ENCODE measurements at regions not wholly inside any gene's neighbourhood (a gene's known extent, or its start where the extent isn't known, plus 50 kb on each side); places are given as distances from the start of the nearest gene placed in this dataset.

- DNase-seq, result peak; percentile 54
Observed at GRCh38 chr4:177117256-177117655, 192.4 kb upstream of the NEIL3 start.

- DNase-seq, result peak; percentile 15
Observed at GRCh38 chr4:177118596-177118995, 191.1 kb upstream of the NEIL3 start.

GRCh38 chr4:177119021-177119471, 190.6 kb upstream of the NEIL3 start:
- no peak for DNase-seq

- no peak for DNase-seq
Observed at GRCh38 chr4:177119691-177120090, 190.0 kb upstream of the NEIL3 start.

GRCh38 chr4:177123811-177124210, 185.9 kb upstream of the NEIL3 start:
- no peak for DNase-seq

GRCh38 chr4:177124349-177125064, 185.2 kb upstream of the NEIL3 start:
- no peak for DNase-seq

GRCh38 chr4:177125656-177126055, 184.0 kb upstream of the NEIL3 start:
- DNase-seq, result no peak

GRCh38 chr4:177127658-177128057, 182.0 kb upstream of the NEIL3 start:
- DNase-seq, result no peak

- DNase-seq, result no peak
Observed at GRCh38 chr4:177128306-177128705, 181.4 kb upstream of the NEIL3 start.

GRCh38 chr4:177131736-177132135, 177.9 kb upstream of the NEIL3 start:
- DNase-seq, result no peak

- DNase-seq, result no peak
Observed at GRCh38 chr4:177147668-177148067, 162.0 kb upstream of the NEIL3 start.

GRCh38 chr4:177155454-177155853, 154.2 kb upstream of the NEIL3 start:
- DNase-seq, result no peak

GRCh38 chr4:177159600-177159999, 150.1 kb upstream of the NEIL3 start:
- DNase-seq, result no peak

GRCh38 chr4:177161781-177162180, 147.9 kb upstream of the NEIL3 start:
- no peak for DNase-seq

GRCh38 chr4:177163532-177163931, 146.1 kb upstream of the NEIL3 start:
- no peak for DNase-seq

- no peak for DNase-seq
Observed at GRCh38 chr4:177171588-177171987, 138.1 kb upstream of the NEIL3 start.

GRCh38 chr4:177175473-177175872, 134.2 kb upstream of the NEIL3 start:
- no peak for DNase-seq

- no peak for DNase-seq
Observed at GRCh38 chr4:177177541-177178081, 132.1 kb upstream of the NEIL3 start.

GRCh38 chr4:177178246-177178645, 131.4 kb upstream of the NEIL3 start:
- no peak for DNase-seq

GRCh38 chr4:177182166-177182565, 127.5 kb upstream of the NEIL3 start:
- no peak for DNase-seq

- DNase-seq, result no peak
Observed at GRCh38 chr4:177182728-177183127, 126.9 kb upstream of the NEIL3 start.

- DNase-seq, result no peak
Observed at GRCh38 chr4:177185151-177185550, 124.5 kb upstream of the NEIL3 start.

GRCh38 chr4:177185579-177185978, 124.1 kb upstream of the NEIL3 start:
- DNase-seq, result no peak

- DNase-seq, result no peak
Observed at GRCh38 chr4:177187371-177187770, 122.3 kb upstream of the NEIL3 start.
